Peyer's patch (tissue), 4 donors: ENCODE measurements at regions not wholly inside any gene's neighbourhood (a gene's known extent, or its start where the extent isn't known, plus 50 kb on each side); places are given as distances from the start of the nearest gene placed in this dataset.

Experiments used
- CTCF ChIP-seq, 6 experiments: fragments of 450-650 bp in 4 of 6; fragments of 200-600 bp in 2 of 6; sonication (generic) in 1 of 6; IDR thresholded peaks; one replicate each; pipeline ENCODE4 v1.5.1; 2017 to 2019; ENCODE audit warnings: antibody characterized with exemption in 6 of 6, mild to moderate bottlenecking in 3 of 6, moderate library complexity in 1 of 6
- POLR2A ChIP-seq, 2 donors: fragments of 450-650 bp; IDR thresholded peaks; one replicate each; pipeline ENCODE4 v1.5.1; 2017; ENCODE audit warnings: antibody characterized with exemption in 2 of 2, mild to moderate bottlenecking in 2 of 2, moderate library complexity in 2 of 2

GRCh38 chr11:19345848-19346681 is 105.3 kb upstream of the E2F8 start:
- no peak for TF ChIP-seq CTCF (IDR thresholded peaks at IDR 0.05)
- TF ChIP-seq POLR2A (IDR thresholded peaks at IDR 0.05): no peak
